BE2C (cell line): ENCODE measurements at regions not wholly inside any gene's neighbourhood (a gene's known extent, or its start where the extent isn't known, plus 50 kb on each side); places are given as distances from the start of the nearest gene placed in this dataset.

ENCODE experiments used
- DNase-seq: peaks from one replicate; pipeline ENCODE4 v3.0.0-alpha.2; 2020
- H3K27me3 ChIP-seq: fragments of 250-450 bp; sonication (Bioruptor Pico); 2 replicates; pipeline ENCODE4 v1.5.1; 2020; ENCODE audit warnings: mild to moderate bottlenecking
- H3K36me3 ChIP-seq: fragments of 250-450 bp; sonication (Bioruptor Pico); 2 replicates; pipeline ENCODE4 v1.5.1; 2020; ENCODE audit warnings: mild to moderate bottlenecking
- H3K4me1 ChIP-seq: fragments of 250-450 bp; sonication (Bioruptor Pico); 2 replicates; pipeline ENCODE4 v1.5.1; 2020
- H3K4me3 ChIP-seq: 2 replicates; pipeline ENCODE4 v1.5.1; 2011; ENCODE audit warnings: low read depth, low read length
- H3K9me3 ChIP-seq: fragments of 250-450 bp; sonication (Bioruptor Pico); 2 replicates; pipeline ENCODE4 v1.5.1; 2020
- TF ChIP-seq, protein P1 (sequence below): IDR thresholded peaks from 2 replicates; pipeline ENCODE4 v1.5.1; 2012; ENCODE audit warnings: mild to moderate bottlenecking, low read depth, low read length

DNA sequence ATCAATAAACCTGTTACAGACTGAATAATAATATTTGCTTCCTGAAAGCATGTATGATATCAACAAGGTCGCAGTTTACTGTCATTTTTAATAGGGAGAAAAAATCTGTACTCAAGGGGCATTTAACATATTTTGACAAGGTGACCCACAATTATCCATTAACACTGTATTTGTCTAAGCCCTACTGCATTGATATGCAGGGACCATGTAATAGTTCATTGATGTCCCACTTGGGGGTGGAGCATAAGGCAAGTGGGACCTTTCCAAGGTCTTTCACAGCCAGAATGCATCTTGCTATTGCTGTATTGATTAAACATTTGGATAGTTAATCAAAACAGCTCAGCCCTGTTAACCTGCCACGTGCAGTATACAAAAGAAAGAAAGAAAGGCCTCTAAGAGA, 502.0 kb downstream of the NR2F1-AS1 start:
- no peaks in the 10 kb centered on the region for H3K9me3 ChIP-seq
- H3K4me3 ChIP-seq = no peak overlapping the region
- TF ChIP-seq, protein P1, sequence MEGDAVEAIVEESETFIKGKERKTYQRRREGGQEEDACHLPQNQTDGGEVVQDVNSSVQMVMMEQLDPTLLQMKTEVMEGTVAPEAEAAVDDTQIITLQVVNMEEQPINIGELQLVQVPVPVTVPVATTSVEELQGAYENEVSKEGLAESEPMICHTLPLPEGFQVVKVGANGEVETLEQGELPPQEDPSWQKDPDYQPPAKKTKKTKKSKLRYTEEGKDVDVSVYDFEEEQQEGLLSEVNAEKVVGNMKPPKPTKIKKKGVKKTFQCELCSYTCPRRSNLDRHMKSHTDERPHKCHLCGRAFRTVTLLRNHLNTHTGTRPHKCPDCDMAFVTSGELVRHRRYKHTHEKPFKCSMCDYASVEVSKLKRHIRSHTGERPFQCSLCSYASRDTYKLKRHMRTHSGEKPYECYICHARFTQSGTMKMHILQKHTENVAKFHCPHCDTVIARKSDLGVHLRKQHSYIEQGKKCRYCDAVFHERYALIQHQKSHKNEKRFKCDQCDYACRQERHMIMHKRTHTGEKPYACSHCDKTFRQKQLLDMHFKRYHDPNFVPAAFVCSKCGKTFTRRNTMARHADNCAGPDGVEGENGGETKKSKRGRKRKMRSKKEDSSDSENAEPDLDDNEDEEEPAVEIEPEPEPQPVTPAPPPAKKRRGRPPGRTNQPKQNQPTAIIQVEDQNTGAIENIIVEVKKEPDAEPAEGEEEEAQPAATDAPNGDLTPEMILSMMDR = no peak
- H3K36me3 ChIP-seq = no peaks in the 10 kb centered on the region
- H3K27me3 ChIP-seq = no peaks in the 10 kb centered on the region
- peaks cover 5% of the 10 kb centered on the region for H3K4me1 ChIP-seq
- DNase-seq = no peak

DNA sequence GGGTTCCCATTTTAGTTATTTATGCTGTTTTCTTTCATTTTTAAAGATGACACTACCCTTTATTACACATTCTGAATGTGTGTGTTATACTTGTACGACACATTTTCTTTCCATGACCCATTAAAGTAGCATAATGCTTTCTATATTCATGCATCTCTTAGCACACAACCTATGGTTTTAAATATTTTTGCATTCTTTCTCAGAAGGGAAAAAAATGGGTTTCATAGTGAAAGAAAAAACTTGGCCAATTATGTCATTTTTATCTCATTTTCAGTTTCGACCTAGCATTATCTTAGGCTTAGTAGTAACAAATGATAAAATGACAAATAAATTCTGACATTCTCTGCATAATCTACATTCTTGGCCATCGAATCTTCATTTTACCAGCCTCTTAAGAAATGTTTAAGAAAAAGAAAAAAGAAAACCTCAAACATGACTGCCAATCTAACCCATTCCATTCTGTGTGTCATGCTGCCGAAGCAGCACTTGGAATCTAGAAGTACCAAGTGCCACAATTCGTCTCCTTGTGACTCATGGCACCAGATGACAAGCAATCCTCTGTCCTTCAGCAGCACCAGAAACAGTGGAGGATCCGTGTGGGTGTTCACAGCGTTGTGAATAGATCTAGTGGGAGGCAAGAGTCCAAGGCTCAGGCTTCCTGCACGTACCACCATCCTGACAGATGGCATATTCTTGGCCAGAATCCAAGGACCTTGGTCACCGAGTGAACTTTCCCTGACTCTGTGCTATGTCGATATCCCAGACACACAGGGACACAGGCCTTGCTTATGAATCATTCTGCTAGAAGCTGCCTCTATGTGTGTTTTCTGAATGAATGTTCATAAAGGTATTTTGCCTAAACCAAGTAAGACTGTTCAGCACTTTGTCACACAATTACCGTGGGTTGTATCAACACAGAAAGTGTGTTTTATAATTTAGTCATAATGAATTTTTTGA, 502.7 kb downstream of the NR2F1-AS1 start:
- DNase-seq = peak; percentile 86
- TF ChIP-seq, protein P1 = no peak
- no peaks in the 10 kb centered on the region for H3K36me3 ChIP-seq
- H3K27me3 ChIP-seq = no peaks in the 10 kb centered on the region
- peak overlapping the region; percentile 15; the same call in 1 of the 2 replicates for H3K4me3 ChIP-seq
- no peaks in the 10 kb centered on the region for H3K9me3 ChIP-seq
- H3K4me1 ChIP-seq = peaks cover 6% of the 10 kb centered on the region

DNA sequence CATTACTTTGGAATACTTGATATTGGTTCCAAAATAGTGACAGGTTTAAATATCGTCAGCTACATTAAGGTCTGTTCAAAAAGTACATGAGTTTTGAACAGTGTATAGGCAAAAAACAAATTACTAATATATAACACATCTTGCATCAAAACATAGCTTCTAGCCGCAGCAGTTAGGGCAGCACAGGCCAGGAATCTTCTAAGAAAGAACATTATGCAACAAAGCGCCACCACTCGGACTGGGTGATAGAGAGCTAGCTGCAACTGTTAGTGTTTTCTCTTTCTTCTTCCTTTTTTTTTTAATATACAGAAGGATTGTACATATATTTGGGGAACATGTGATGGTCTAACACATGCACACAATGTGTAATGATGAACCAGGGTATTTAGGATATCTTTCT, 504.5 kb downstream of the NR2F1-AS1 start:
- Histone ChIP-seq H3K9me3 (no peaks in the 10 kb centered on the region), H3K27me3 (no peaks in the 10 kb centered on the region), H3K36me3 (no peaks in the 10 kb centered on the region), H3K4me1 (peaks cover 6% of the 10 kb centered on the region; the same call in 1 of the 2 replicates), H3K4me3 (no peak overlapping the region)
- TF ChIP-seq, protein P1 = no peak
- no peak for DNase-seq

DNA sequence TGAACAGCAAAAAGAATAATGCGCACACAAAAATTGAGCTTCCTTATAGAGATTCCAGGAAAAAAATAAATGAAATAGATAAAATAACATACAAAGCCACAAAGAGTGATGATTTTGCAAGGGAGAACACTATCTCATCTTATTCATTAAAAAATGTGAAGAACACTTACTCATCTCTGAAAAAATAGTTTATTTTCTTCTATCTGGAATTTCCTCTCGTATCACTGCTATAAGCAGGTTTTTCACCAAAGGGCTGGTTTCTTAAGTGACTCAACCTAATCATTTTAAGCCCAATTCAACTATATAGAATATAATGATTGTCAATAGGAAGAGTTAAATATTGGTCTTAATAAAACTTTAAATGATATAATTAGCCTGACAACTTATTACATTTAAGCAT, 504.9 kb downstream of the NR2F1-AS1 start:
- DNase-seq = no peak
- H3K36me3 ChIP-seq = no peaks in the 10 kb centered on the region
- no peaks in the 10 kb centered on the region for H3K27me3 ChIP-seq
- no peak overlapping the region for H3K4me3 ChIP-seq
- TF ChIP-seq, protein P1 = no peak
- H3K4me1 ChIP-seq = peaks cover 6% of the 10 kb centered on the region; the same call in 1 of the 2 replicates
- no peaks in the 10 kb centered on the region for H3K9me3 ChIP-seq

DNA sequence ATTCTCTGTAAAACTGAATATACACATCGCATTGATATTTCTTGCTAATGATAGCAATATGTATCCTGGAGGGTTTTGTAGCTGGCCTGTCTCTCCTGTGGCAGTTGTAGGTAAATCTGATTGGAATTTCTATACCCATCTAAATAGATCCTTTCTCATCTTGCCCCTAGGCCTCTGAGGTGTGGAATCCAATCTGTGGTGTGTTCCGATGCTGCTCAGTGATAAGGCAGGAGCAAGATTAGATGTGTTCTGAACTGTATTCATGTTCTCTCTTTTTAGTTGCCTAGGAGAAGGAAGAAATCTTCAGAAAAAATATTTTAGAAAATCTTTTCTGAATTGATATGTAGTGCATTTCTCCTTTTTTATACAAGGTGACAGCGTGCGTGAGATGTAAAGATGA, 507.5 kb downstream of the NR2F1-AS1 start:
- no peak overlapping the region for H3K4me3 ChIP-seq
- H3K36me3 ChIP-seq = no peaks in the 10 kb centered on the region
- H3K9me3 ChIP-seq = no peaks in the 10 kb centered on the region
- TF ChIP-seq, protein P1 = no peak
- H3K4me1 ChIP-seq = peaks cover 8% of the 10 kb centered on the region
- no peak for DNase-seq
- H3K27me3 ChIP-seq = no peaks in the 10 kb centered on the region

DNA sequence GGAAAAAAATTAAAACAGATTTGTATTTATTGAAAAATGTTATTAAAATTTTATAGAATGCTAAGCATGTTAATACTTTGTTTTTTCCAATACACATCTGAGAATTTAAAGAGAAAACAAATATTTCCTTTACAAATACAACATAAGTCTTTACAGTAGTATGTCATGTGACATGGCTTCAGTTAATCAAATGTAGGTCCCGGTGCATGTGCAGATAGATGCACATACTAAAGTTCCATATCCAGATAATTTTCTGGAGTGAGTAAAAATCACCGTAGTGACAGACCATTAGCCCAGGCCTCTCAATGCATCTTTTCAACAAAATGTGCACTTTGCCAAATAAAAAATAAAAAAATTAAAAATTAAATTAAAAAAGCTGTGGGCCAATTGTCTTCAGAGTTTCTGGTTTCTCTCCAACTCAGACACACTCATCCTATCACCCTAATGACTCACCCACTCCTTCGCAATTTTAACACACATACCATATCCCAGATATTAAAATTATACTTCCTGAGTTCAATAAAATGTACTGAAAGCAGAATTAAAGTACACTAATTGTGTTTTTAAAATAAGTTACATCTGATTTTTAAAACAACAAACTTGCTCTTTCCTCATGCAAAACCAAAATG, 508.1 kb downstream of the NR2F1-AS1 start:
- Histone ChIP-seq H3K4me1 (peaks cover 8% of the 10 kb centered on the region), H3K36me3 (no peaks in the 10 kb centered on the region), H3K9me3 (no peaks in the 10 kb centered on the region), H3K4me3 (no peak overlapping the region), H3K27me3 (no peaks in the 10 kb centered on the region)
- no peak for DNase-seq
- TF ChIP-seq, protein P1 = no peak
